Skeletal muscle cell (primary cell): ENCODE measurements at regions not wholly inside any gene's neighbourhood (a gene's known extent, or its start where the extent isn't known, plus 50 kb on each side); places are given as distances from the start of the nearest gene placed in this dataset.
"Not testable (repeated sequence)": the region's sequence is repeated elsewhere in the genome, so short reads cannot be mapped to it uniquely, and the experiment has no call there.

Experiments
- DNase-seq: peaks from one replicate; pipeline ENCODE4 v3.0.0-alpha.2; 2010; ENCODE audit warnings: low read depth
- H3K4me3 ChIP-seq: 2 replicates; pipeline ENCODE4 v1.5.1; 2011; ENCODE audit warnings: low read depth, mild to moderate bottlenecking, control low read depth, low read length, moderate library complexity

GRCh38 chr2:123566291-123566946, 458.7 kb upstream of the CNTNAP5 start:
- H3K4me3 ChIP-seq: no peak overlapping the region

GRCh38 chr2:123578016-123578415, 447.1 kb upstream of the CNTNAP5 start:
- no peak overlapping the region for H3K4me3 ChIP-seq
- no peak for DNase-seq

More at GRCh38 chr2:123566291-123566946, 458.7 kb upstream of the CNTNAP5 start:
- no peak for DNase-seq

GRCh38 chr2:123596621-123597020, 428.5 kb upstream of the CNTNAP5 start:
- no peak for DNase-seq

DNA sequence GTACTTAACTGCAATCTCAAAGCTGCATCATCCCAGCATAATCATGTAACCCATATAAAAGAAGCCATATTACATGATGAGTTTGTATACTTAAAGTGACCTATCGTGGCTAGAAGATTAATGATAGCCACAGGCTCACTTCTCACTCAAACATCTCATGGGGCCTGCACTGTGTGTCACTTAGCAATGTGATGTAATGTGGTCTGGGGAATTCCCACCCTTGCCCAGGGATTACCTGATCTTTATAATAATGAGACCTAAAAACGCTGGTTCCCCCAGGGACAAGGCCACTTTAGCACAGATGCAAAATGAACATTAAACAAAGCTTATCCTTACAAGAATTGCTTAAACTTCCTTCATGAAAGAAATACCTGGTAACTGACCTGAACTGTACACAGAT, 427.1 kb upstream of the CNTNAP5 start:
- DNase-seq: no peak

More at GRCh38 chr2:123596621-123597020, 428.5 kb upstream of the CNTNAP5 start:
- no peak overlapping the region for H3K4me3 ChIP-seq

DNA sequence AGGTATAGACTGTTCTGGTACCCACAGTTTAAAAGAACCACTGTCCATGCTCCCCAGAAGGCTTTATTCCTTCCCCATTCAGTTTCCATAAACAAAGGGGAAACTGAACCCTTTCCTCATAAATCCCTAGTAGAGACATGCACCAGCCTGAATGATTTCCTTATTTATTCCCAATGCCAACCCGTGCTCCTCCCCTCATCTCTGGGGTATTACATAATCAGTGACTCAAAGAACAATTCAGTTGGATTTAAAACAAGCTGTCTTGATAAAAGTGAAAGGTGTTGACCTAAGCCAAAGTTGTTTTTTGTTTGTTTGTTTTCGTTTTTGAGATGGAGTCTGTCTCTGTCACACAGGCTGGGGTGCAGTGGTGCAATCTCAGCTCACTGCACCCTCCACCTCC, 418.5 kb upstream of the CNTNAP5 start:
- no peak overlapping the region for H3K4me3 ChIP-seq
- no peak for DNase-seq

More for the DNA sequence above, 427.1 kb upstream of the CNTNAP5 start:
- no peak overlapping the region for H3K4me3 ChIP-seq

GRCh38 chr2:123609077-123609476, 416.0 kb upstream of the CNTNAP5 start:
- H3K4me3 ChIP-seq: no peak overlapping the region
- no peak for DNase-seq

- no peak for DNase-seq
- H3K4me3 ChIP-seq: no peak overlapping the region
Observed at GRCh38 chr2:123614596-123614995, 410.5 kb upstream of the CNTNAP5 start.

GRCh38 chr2:123618642-123619041, 406.4 kb upstream of the CNTNAP5 start:
- not testable (repeated sequence) for DNase-seq

DNA sequence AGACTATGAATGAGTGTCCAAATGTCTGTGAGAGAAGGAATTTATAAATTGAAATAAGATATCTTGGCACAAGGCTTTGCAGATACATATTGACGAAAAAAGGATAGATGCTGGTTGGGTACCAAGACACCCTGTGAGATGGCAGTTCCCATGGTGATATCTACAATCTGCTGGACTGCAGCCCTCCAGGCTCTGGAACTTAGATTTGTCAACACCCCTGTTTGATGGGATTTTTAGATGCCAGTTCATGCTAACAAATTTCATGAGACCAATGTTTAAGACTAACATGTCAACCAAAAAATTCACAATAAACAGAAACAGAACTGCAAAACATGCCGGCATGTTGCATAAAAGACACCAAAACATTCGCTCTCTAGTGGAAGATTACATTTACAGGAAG, 400.3 kb upstream of the CNTNAP5 start:
- H3K4me3 ChIP-seq: no peak overlapping the region
- no peak for DNase-seq

More at GRCh38 chr2:123618642-123619041, 406.4 kb upstream of the CNTNAP5 start:
- H3K4me3 ChIP-seq: not testable (repeated sequence)

GRCh38 chr2:123636232-123636631, 388.9 kb upstream of the CNTNAP5 start:
- no peak overlapping the region for H3K4me3 ChIP-seq
- DNase-seq: no peak

GRCh38 chr2:123640685-123641335, 384.3 kb upstream of the CNTNAP5 start:
- DNase-seq: no peak

GRCh38 chr2:123644053-123644452, 381.0 kb upstream of the CNTNAP5 start:
- no peak overlapping the region for H3K4me3 ChIP-seq
- DNase-seq: no peak

More at GRCh38 chr2:123640685-123641335, 384.3 kb upstream of the CNTNAP5 start:
- H3K4me3 ChIP-seq: no peak overlapping the region

- DNase-seq: no peak
- H3K4me3 ChIP-seq: no peak overlapping the region
Observed at GRCh38 chr2:123648016-123648415, 377.1 kb upstream of the CNTNAP5 start.

DNA sequence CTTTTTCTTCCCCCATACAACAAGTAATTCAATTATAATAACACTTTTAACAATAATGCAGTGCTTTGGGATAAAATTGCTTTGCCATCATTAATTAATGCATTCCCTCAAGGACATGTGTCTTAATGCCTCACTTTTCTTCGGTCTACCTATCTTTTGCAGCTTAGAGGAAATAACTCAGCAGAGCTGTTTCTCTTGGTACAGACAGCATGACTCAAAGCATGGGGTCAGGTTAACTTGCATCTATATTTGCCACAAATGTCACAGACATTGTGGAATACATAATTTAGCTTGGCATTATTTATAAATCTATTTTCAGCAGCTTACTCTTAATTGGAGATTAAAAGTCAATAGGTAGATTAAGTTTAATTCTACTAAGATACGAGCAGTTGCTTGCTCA, 376.1 kb upstream of the CNTNAP5 start:
- no peak overlapping the region for H3K4me3 ChIP-seq
- DNase-seq: no peak

DNA sequence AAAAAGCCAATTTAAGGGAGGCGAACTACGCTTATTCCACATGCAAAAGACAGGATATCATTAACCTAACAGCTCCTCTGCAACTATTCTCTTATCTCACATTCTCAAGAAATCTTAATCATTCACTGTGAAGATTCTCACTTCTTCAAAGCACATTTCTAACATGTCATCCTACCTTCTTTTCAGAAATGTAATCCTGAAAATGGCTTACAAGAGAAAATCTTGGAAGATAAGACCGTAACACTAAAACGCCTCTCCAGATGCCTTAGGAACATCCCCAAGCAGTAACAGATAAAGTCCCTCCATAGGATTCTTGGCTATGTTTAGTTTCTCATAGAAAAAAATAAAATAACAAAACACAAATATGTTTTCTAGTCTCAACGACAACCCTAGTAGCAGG, 373.9 kb upstream of the CNTNAP5 start:
- no peak for DNase-seq
- no peak overlapping the region for H3K4me3 ChIP-seq

- H3K4me3 ChIP-seq: no peak overlapping the region
- no peak for DNase-seq
Observed at GRCh38 chr2:123652320-123652719, 372.8 kb upstream of the CNTNAP5 start.

- no peak for DNase-seq
Observed at GRCh38 chr2:123656590-123656989, 368.5 kb upstream of the CNTNAP5 start.

DNA sequence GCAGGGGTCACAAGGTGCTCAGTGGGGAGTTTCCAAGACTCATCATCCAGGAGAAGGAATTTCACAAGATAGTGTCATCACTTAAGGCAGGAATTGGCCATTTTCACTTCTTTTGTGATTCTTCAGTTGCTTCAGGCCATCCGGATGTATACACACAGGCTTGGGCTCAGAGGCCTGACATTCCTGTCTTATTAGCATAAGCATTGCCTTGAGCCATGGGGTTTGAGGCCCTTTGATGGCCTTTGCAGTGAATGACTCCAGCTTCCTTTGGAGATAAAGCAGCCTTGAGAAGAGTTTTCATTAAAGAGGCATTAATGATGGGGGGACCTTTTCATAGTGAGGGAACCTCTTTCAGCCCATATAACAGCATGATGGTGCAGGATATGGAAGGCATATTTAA, 366.0 kb upstream of the CNTNAP5 start:
- no peak overlapping the region for H3K4me3 ChIP-seq
- no peak for DNase-seq

More at GRCh38 chr2:123656590-123656989, 368.5 kb upstream of the CNTNAP5 start:
- no peak overlapping the region for H3K4me3 ChIP-seq

GRCh38 chr2:123670286-123670685, 354.8 kb upstream of the CNTNAP5 start:
- no peak overlapping the region for H3K4me3 ChIP-seq
- DNase-seq: no peak

DNA sequence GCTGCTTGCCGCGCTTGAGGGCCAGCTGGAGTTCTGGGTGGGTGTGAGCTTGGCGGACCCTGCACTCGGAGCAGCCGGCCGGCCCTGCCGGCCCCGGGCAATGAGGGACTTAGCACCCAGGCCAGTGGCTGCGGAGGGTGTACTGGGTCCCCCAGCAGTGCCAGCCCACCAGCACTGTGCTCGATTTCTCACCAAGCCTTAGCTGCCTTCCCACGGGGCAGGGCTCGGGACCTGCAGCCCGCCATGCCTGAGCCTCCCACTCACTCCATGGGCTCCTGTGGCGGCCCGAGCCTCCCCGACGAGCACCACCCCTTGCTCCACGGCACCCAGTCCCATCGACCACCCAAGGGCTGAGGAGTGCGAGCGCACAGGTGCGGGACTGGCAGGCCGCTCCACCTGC, 341.3 kb upstream of the CNTNAP5 start:
- H3K4me3 ChIP-seq, DNase-seq: not testable (repeated sequence)

GRCh38 chr2:123687064-123687463, 338.0 kb upstream of the CNTNAP5 start:
- no peak overlapping the region for H3K4me3 ChIP-seq
- DNase-seq: no peak
